ENCODE measurements at regions not wholly inside any gene's neighbourhood (a gene's known extent, or its start where the extent isn't known, plus 50 kb on each side); places are given as distances from the start of the nearest gene placed in this dataset.

DNA sequence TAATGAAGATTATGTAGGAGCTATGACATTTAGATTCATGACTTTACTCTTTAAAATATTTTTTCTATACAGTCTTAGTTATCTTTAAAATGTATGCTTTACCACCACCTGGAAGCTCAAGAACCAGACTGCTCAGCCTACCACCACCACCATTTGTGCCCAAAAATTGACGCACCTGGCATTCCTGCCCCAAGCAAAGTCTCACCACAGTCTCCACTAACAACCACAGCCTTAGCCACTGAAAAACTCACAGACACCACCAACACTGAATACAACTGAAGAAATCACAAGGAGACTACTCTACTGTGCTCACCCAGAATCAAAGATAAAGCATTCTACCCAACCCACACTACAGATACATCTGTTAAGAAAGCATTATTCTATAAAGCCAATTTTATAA is 201.9 kb upstream of the PDE10A start (continued):
- TF ChIP-seq, protein P1, sequence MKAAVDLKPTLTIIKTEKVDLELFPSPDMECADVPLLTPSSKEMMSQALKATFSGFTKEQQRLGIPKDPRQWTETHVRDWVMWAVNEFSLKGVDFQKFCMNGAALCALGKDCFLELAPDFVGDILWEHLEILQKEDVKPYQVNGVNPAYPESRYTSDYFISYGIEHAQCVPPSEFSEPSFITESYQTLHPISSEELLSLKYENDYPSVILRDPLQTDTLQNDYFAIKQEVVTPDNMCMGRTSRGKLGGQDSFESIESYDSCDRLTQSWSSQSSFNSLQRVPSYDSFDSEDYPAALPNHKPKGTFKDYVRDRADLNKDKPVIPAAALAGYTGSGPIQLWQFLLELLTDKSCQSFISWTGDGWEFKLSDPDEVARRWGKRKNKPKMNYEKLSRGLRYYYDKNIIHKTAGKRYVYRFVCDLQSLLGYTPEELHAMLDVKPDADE (IDR thresholded peaks at IDR 0.05): no peak
- TF ChIP-seq, protein P2, sequence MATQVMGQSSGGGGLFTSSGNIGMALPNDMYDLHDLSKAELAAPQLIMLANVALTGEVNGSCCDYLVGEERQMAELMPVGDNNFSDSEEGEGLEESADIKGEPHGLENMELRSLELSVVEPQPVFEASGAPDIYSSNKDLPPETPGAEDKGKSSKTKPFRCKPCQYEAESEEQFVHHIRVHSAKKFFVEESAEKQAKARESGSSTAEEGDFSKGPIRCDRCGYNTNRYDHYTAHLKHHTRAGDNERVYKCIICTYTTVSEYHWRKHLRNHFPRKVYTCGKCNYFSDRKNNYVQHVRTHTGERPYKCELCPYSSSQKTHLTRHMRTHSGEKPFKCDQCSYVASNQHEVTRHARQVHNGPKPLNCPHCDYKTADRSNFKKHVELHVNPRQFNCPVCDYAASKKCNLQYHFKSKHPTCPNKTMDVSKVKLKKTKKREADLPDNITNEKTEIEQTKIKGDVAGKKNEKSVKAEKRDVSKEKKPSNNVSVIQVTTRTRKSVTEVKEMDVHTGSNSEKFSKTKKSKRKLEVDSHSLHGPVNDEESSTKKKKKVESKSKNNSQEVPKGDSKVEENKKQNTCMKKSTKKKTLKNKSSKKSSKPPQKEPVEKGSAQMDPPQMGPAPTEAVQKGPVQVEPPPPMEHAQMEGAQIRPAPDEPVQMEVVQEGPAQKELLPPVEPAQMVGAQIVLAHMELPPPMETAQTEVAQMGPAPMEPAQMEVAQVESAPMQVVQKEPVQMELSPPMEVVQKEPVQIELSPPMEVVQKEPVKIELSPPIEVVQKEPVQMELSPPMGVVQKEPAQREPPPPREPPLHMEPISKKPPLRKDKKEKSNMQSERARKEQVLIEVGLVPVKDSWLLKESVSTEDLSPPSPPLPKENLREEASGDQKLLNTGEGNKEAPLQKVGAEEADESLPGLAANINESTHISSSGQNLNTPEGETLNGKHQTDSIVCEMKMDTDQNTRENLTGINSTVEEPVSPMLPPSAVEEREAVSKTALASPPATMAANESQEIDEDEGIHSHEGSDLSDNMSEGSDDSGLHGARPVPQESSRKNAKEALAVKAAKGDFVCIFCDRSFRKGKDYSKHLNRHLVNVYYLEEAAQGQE (IDR thresholded peaks at IDR 0.05; ENCODE audit: unreplicated experiment): no peak

DNA sequence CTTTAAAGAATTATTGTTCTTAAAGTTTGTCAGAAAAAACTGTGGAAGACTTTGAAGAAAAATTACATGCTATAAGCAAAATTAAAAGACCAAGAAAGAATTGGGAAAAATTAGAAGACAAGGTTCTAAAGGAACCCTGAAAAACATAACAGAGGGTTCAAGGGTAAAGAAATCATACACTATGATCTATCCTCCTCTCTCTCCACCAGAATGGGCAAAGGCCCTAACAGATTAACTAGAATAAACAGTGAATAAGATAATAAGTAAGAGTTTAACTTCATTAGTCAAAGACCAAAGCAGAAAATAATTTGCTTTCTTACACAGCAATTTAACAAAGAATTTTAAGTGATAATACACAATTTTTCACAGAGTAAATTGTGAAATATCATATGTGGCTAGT is 201.2 kb upstream of the PDE10A start:
- ATAC-seq (no peak), DNase-seq (ENCODE audit: low spot score) (no peak)
- no peaks in the 10 kb centered on the region; the same call in 1 of the 2 replicates for H3K9me2 ChIP-seq (ENCODE audit: insufficient read depth)
- no peaks in the 10 kb centered on the region for H3K36me3 ChIP-seq (ENCODE audit: insufficient read depth)
- H3K27ac ChIP-seq (ENCODE audit: low read depth): no peak overlapping the region
- peaks cover 7% of the 10 kb centered on the region for H3K4me1 Mint-ChIP-seq
- no peak overlapping the region for H3K4me3 Mint-ChIP-seq
- no peak overlapping the region for H3K4me2 ChIP-seq
- H4K20me1 ChIP-seq (replicated peaks; ENCODE audit: insufficient read depth): no peaks in the 10 kb centered on the region
- H3K36me3 Mint-ChIP-seq (ENCODE audit: low read depth): no peaks in the 10 kb centered on the region
- no peaks in the 10 kb centered on the region for H3F3A ChIP-seq (replicated peaks; ENCODE audit: low read depth)
- H3K4me1 ChIP-seq (ENCODE audit: insufficient read depth): no peaks in the 10 kb centered on the region
- H3K27me3 Mint-ChIP-seq (ENCODE audit: insufficient read depth, low read depth, poor library complexity): peaks cover 3% of the 10 kb centered on the region
- no peaks in the 10 kb centered on the region for H3K79me2 ChIP-seq (replicated peaks; ENCODE audit: insufficient read depth)
- no peaks in the 10 kb centered on the region for H3K27me3 ChIP-seq (ENCODE audit: insufficient read depth)
- no peak overlapping the region for H3K27ac Mint-ChIP-seq
- no peak overlapping the region for H2AFZ ChIP-seq
- H3K9me3 Mint-ChIP-seq: peaks cover 2% of the 10 kb centered on the region; the same call in 1 of the 3 replicates
- no peak overlapping the region for H3K4me3 ChIP-seq
- TF ChIP-seq STAT1 (IDR thresholded peaks at IDR 0.05; ENCODE audit: unreplicated experiment): no peak
- no peak for TF ChIP-seq ZNF114 (CRISPR knock-in tag; IDR thresholded peaks at IDR 0.05)
- TF ChIP-seq, protein P2 (IDR thresholded peaks at IDR 0.05; ENCODE audit: unreplicated experiment): no peak
- no peak for TF ChIP-seq EZH2 (IDR thresholded peaks at IDR 0.05; ENCODE audit: low read depth, unreplicated experiment)
- TF ChIP-seq, protein P3, sequence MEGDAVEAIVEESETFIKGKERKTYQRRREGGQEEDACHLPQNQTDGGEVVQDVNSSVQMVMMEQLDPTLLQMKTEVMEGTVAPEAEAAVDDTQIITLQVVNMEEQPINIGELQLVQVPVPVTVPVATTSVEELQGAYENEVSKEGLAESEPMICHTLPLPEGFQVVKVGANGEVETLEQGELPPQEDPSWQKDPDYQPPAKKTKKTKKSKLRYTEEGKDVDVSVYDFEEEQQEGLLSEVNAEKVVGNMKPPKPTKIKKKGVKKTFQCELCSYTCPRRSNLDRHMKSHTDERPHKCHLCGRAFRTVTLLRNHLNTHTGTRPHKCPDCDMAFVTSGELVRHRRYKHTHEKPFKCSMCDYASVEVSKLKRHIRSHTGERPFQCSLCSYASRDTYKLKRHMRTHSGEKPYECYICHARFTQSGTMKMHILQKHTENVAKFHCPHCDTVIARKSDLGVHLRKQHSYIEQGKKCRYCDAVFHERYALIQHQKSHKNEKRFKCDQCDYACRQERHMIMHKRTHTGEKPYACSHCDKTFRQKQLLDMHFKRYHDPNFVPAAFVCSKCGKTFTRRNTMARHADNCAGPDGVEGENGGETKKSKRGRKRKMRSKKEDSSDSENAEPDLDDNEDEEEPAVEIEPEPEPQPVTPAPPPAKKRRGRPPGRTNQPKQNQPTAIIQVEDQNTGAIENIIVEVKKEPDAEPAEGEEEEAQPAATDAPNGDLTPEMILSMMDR (conservative IDR thresholded peaks at IDR 0.05; ENCODE audit: low read depth in 2 of 2): no peak
- TF ChIP-seq NANOG (IDR thresholded peaks at IDR 0.05; ENCODE audit: borderline replicate concordance): no peak
- no peak for TF ChIP-seq EZH2phosphoT487 (IDR thresholded peaks at IDR 0.05; ENCODE audit: unreplicated experiment)
- TF ChIP-seq, protein P4, sequence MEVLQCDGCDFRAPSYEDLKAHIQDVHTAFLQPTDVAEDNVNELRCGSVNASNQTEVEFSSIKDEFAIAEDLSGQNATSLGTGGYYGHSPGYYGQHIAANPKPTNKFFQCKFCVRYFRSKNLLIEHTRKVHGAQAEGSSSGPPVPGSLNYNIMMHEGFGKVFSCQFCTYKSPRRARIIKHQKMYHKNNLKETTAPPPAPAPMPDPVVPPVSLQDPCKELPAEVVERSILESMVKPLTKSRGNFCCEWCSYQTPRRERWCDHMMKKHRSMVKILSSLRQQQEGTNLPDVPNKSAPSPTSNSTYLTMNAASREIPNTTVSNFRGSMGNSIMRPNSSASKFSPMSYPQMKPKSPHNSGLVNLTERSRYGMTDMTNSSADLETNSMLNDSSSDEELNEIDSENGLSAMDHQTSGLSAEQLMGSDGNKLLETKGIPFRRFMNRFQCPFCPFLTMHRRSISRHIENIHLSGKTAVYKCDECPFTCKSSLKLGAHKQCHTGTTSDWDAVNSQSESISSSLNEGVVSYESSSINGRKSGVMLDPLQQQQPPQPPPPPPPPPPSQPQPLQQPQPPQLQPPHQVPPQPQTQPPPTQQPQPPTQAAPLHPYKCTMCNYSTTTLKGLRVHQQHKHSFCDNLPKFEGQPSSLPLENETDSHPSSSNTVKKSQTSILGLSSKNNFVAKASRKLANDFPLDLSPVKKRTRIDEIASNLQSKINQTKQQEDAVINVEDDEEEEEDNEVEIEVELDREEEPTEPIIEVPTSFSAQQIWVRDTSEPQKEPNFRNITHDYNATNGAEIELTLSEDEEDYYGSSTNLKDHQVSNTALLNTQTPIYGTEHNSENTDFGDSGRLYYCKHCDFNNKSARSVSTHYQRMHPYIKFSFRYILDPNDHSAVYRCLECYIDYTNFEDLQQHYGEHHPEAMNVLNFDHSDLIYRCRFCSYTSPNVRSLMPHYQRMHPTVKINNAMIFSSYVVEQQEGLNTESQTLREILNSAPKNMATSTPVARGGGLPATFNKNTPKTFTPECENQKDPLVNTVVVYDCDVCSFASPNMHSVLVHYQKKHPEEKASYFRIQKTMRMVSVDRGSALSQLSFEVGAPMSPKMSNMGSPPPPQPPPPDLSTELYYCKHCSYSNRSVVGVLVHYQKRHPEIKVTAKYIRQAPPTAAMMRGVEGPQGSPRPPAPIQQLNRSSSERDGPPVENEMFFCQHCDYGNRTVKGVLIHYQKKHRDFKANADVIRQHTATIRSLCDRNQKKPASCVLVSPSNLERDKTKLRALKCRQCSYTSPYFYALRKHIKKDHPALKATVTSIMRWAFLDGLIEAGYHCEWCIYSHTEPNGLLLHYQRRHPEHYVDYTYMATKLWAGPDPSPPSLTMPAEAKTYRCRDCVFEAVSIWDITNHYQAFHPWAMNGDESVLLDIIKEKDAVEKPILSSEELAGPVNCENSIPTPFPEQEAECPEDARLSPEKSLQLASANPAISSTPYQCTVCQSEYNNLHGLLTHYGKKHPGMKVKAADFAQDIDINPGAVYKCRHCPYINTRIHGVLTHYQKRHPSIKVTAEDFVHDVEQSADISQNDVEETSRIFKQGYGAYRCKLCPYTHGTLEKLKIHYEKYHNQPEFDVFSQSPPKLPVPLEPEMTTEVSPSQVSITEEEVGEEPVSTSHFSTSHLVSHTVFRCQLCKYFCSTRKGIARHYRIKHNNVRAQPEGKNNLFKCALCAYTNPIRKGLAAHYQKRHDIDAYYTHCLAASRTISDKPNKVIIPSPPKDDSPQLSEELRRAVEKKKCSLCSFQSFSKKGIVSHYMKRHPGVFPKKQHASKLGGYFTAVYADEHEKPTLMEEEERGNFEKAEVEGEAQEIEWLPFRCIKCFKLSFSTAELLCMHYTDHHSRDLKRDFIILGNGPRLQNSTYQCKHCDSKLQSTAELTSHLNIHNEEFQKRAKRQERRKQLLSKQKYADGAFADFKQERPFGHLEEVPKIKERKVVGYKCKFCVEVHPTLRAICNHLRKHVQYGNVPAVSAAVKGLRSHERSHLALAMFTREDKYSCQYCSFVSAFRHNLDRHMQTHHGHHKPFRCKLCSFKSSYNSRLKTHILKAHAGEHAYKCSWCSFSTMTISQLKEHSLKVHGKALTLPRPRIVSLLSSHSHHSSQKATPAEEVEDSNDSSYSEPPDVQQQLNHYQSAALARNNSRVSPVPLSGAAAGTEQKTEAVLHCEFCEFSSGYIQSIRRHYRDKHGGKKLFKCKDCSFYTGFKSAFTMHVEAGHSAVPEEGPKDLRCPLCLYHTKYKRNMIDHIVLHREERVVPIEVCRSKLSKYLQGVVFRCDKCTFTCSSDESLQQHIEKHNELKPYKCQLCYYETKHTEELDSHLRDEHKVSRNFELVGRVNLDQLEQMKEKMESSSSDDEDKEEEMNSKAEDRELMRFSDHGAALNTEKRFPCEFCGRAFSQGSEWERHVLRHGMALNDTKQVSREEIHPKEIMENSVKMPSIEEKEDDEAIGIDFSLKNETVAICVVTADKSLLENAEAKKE (CRISPR knock-in tag; IDR thresholded peaks at IDR 0.05): no peak

Measured in GM23338 (cell line).